Heart left ventricle (tissue), 16 donors: ENCODE measurements at regions not wholly inside any gene's neighbourhood (a gene's known extent, or its start where the extent isn't known, plus 50 kb on each side); places are given as distances from the start of the nearest gene placed in this dataset.

Experiments used
- ATAC-seq, 4 donors: fragments of 200-7000 bp; cut with Tn5 transposase; one replicate each; pipeline ENCODE4 v1.9.1; 2020 to 2022; ENCODE audit warnings: moderate library complexity in 4 of 4, mild to moderate bottlenecking in 3 of 4, moderate number of reproducible peaks in 1 of 4
- DNase-seq, 5 donors: peaks; one replicate each; pipeline ENCODE4 v3.0.0-alpha.2; 2020
- H3K27ac ChIP-seq, 12 donors: fragments of 200-600 bp; sonication (generic) in 4 of 12; one replicate each; pipeline versions ENCODE4 v1.5.0 to v1.8.0; 2016 to 2022; ENCODE audit warnings: mild to moderate bottlenecking in 2 of 12
- H3K27me3 ChIP-seq, 9 donors: fragments of 200-600 bp; sonication (generic) in 2 of 9; one replicate each; pipeline versions ENCODE4 v1.5.1 to v1.8.0; 2016 to 2022; ENCODE audit warnings: mild to moderate bottlenecking in 3 of 9
- H3K36me3 ChIP-seq, 9 donors: fragments of 200-600 bp; sonication (generic) in 2 of 9; one replicate each; pipeline versions ENCODE4 v1.5.0 to v1.8.0; 2018 to 2022; ENCODE audit warnings: mild to moderate bottlenecking in 2 of 9
- H3K4me1 ChIP-seq, 12 donors: fragments of 200-600 bp; sonication (generic) in 4 of 12; one replicate each; pipeline versions ENCODE4 v1.5.0 to v1.8.0; 2016 to 2022; ENCODE audit warnings: mild to moderate bottlenecking in 3 of 12
- H3K4me3 ChIP-seq, 12 donors: fragments of 200-600 bp; sonication (generic) in 4 of 12; one replicate each; pipeline versions ENCODE4 v1.5.0 to v1.8.0; 2017 to 2022; ENCODE audit warnings: mild to moderate bottlenecking in 9 of 12, moderate library complexity in 4 of 12
- H3K9me3 ChIP-seq, 12 donors: fragments of 200-600 bp; sonication (generic) in 4 of 12; one replicate each; pipeline versions ENCODE4 v1.5.0 to v1.8.0; 2016 to 2022; ENCODE audit warnings: mild to moderate bottlenecking in 1 of 12
- POLR2A ChIP-seq, 2 donors: fragments of 450-650 bp; IDR thresholded peaks; one replicate each; pipeline ENCODE4 v1.6.1; 2017; ENCODE audit warnings: antibody characterized with exemption in 2 of 2, mild to moderate bottlenecking in 2 of 2, moderate library complexity in 2 of 2
- WGBS, 4 donors: extraction: QIAGEN DNeasy Blood & Tissue Kit in 2 of 4; methylation state at CpG; one replicate each; pipeline versions ENCODE4 v1.1.5 to v1.1.7; 2013 to 2018; 5-methylcytosine and 5-hydroxymethylcytosine counted together
- intact Hi-C, 10 donors: fragments of 100-400 bp; cut with DNase I; formaldehyde crosslinking; loops; one replicate each; pipeline versions ENCODE4 v1.11.1 to v1.14.2; 2022
- TF ChIP-seq, protein P1 (sequence below), 12 donors: fragments of 200-600 bp; sonication (generic) in 4 of 12; IDR thresholded peaks; one replicate each; pipeline versions ENCODE4 v1.5.0 to v1.8.0; 2018 to 2022; ENCODE audit warnings: antibody characterized with exemption in 12 of 12, mild to moderate bottlenecking in 5 of 12
- donor health status: ischemic (EF 13 %, LVEDD 7.1; RV severe dilation, severe dysfunction).
- donor health status: healthy with polysubstance abuse.
- donor health status: DM: no; HTN: yes; CAD: no.
- donor health status: DM: no; HTN: no; CAD: no.
- donor health status: ischemic (EF 25% LVEDD 6.9; RV normal size, moderate dysfunction).
- donor health status: ischemic (EF 25% LVEDD 5.7; RV mildly dilated, moderate dysfunction).
- donor health status: healthy.
- donor health status: DM: yes; HTN: yes; CAD: no.
- donor health status: ischemic (EF 35%, LVEDD 5.7; RV mildly dilated, moderate dysfunction).
- donor health status: nonischemic (EF 11% LVEDD 7.7; RV severe dilation, severe dysfunction).
- donor health status: DM: yes; HTN: yes; CAD: no.
- donor health status: PGD.
- donor health status: ischemic (EF 29% LVEDD 5.4; RV normal size, mild dysfunction).
- donor health status: nonischemic (EF 23%, LVEDD 6.1; RV moderate dilation, normal function).

DNA sequence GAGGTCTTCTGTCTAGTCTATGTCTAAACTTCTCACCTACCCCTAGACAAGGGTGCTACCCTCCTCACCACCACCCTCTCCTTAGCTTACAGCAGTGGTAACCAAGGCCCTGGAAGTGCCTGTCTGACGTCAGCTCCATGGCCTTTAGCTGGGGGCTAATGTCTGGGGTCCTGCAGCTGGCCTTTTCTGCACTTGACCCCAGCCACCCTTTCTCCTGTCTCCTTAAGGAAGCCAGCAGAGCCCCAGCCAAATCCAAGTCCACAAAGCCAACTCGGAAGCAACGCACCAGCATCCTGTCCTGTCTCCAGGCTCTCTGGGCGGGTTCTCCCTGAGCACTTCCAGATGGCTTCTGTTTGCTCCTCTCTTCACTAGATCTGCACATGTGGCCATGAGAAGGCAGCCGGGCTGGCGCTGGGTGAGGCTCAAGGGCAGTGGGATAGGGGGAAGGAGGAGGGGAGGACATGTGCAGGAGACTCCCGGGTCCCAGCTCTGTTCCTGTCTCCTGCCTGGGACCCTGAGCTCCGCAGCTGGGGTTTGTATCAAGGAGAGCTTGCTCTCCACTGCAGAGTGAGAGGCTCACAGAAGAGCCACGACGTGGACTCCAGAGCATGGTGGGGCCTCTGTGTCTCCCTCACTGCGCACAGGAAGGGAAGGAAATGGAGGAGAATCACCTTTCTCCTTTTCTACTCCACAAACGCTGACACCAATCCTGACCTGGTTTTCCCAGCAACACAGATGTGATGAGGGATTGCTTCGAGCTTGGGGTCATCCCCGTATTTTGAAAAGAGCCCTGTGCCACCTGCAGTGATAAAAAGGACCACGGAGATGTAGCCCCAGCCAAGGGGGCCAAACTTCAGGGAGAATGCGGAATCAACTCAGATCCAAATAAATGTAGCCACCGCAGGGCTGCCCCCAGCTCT is 204.2 kb downstream of the USP12 start:
- TF ChIP-seq POLR2A (IDR thresholded peaks at IDR 0.05) = no peak
- TF ChIP-seq, protein P1, sequence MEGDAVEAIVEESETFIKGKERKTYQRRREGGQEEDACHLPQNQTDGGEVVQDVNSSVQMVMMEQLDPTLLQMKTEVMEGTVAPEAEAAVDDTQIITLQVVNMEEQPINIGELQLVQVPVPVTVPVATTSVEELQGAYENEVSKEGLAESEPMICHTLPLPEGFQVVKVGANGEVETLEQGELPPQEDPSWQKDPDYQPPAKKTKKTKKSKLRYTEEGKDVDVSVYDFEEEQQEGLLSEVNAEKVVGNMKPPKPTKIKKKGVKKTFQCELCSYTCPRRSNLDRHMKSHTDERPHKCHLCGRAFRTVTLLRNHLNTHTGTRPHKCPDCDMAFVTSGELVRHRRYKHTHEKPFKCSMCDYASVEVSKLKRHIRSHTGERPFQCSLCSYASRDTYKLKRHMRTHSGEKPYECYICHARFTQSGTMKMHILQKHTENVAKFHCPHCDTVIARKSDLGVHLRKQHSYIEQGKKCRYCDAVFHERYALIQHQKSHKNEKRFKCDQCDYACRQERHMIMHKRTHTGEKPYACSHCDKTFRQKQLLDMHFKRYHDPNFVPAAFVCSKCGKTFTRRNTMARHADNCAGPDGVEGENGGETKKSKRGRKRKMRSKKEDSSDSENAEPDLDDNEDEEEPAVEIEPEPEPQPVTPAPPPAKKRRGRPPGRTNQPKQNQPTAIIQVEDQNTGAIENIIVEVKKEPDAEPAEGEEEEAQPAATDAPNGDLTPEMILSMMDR (IDR thresholded peaks at IDR 0.05) = no peak
- Histone ChIP-seq H3K27me3 (no peaks in the 10 kb centered on the region), H3K4me3 (no peak overlapping the region), H3K36me3 (no peaks in the 10 kb centered on the region), H3K9me3 (no peaks in the 10 kb centered on the region), H3K4me1 (peaks cover 0 to 37% (median 12%) of the 10 kb centered on the region in 12 donors), H3K27ac (peak overlapping the region in 3 of 12 donors; percentile 43 to 63 (median 46))
- WGBS, 4 donors = 52 to 66% (median 60%) methylated on average over 15 to 17 of the region's 17 CpGs
- peak in 3 of 4 donors; percentile 47 to 65 (median 59) for ATAC-seq
- intact Hi-C loops = loop anchor here in 1 of 10 donors (5.0 kb wide), 1 partner anchor 390 kb away; no protein-coding TSS in a partner anchor
- DNase-seq = peak; percentile 49 to 72 (median 67)

DNA sequence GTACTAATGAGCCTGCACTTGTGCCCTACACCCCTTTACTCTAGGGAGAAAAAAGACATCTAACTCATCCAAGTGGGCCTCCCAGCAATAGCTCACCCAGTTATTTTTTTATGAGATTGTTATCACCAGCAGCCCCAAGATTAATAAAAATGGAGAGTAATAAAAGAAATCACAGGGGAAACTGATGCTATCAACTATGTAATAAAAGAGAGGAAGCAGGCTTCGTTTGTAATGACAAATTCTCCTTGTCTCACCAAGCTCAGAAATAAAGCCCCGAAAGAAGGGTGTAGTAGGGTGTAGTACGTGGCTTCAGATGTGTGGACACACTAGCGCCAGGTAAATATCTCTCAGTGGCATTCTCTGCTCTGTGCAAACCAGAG is 204.9 kb downstream of the USP12 start:
- Histone ChIP-seq H3K4me1 (peaks cover 0 to 37% (median 12%) of the 10 kb centered on the region in 12 donors), H3K27ac (peak overlapping the region in 4 of 12 donors; percentile 30 to 63 (median 44)), H3K36me3 (no peaks in the 10 kb centered on the region), H3K27me3 (no peaks in the 10 kb centered on the region), H3K9me3 (no peaks in the 10 kb centered on the region), H3K4me3 (no peak overlapping the region)
- ATAC-seq = no peak
- TF ChIP-seq, protein P1 (IDR thresholded peaks at IDR 0.05) = no peak
- TF ChIP-seq POLR2A (IDR thresholded peaks at IDR 0.05) = no peak
- DNase-seq = no peak
- 70 to 86% (median 76%) methylated on average over 4 of the region's 4 CpGs for WGBS, 4 donors
- intact Hi-C loops = loop anchor here in 1 of 10 donors (5.0 kb wide), 1 partner anchor 391 kb away; no protein-coding TSS in a partner anchor

DNA sequence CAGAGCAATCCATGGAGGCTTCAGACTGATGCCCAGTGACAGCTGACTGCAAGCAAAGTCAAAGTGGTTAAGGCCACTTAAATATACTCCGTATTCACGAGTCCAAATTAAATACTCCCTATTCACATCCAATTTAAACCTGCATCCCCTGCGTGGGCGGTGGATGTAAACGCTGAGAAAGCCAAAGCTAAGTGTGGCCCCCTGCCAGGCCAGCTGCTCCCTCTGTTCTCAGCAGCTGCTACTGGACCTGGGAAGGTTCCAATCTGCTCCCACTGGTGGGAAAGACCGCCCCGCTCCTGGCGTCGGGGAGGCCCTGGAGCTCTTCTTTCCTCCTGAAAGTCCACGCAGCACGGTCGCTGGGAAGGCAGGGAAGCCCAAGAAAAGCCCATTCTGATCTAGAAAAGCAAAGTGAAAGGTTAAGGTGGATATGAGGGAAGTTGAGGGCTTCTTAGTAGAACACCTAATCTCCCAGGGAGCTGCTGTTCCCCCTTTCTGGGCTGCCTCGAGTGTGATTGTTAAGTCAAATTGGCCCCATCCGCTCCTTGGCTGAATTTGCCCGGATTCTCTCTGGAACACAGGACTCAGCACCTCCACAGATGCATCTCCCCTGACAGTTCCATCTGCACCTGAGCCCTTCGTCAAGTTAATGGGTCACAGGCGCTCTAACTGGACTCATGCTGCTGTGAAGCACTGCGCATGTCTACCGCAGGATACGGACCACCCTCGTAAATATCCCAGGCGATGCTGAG is 205.5 kb downstream of the USP12 start:
- ATAC-seq (peak in 2 of 4 donors; percentile 58 to 61), DNase-seq (peak; percentile 82 to 85 (median 84))
- TF ChIP-seq POLR2A (IDR thresholded peaks at IDR 0.05) = no peak
- TF ChIP-seq, protein P1 (IDR thresholded peaks at IDR 0.05) = no peak
- intact Hi-C loops = loop anchor here in 1 of 10 donors (5.0 kb wide), 1 partner anchor 391 kb away; no protein-coding TSS in a partner anchor
- H3K27me3 ChIP-seq = no peaks in the 10 kb centered on the region
- H3K4me1 ChIP-seq = peaks cover 0 to 37% (median 12%) of the 10 kb centered on the region in 12 donors
- WGBS, 4 donors = 48 to 59% (median 51%) methylated on average over 20 to 22 of the region's 22 CpGs
- H3K36me3 ChIP-seq = no peaks in the 10 kb centered on the region
- H3K4me3 ChIP-seq = no peak overlapping the region
- no peaks in the 10 kb centered on the region for H3K9me3 ChIP-seq
- peak overlapping the region in 3 of 12 donors; percentile 30 to 63 (median 43) for H3K27ac ChIP-seq
